ENCODE measurements at regions not wholly inside any gene's neighbourhood (a gene's known extent, or its start where the extent isn't known, plus 50 kb on each side); places are given as distances from the start of the nearest gene placed in this dataset.

- TF ChIP-seq CTCF (IDR thresholded peaks at IDR 0.05; ENCODE audit: low read length) (no peak), EZH2phosphoT487 (IDR thresholded peaks at IDR 0.05; ENCODE audit: low read length) (no peak), EZH2 (optimal IDR thresholded peaks at IDR 0.05; ENCODE audit: low read depth, low read length) (no peak)
Measured at GRCh38 chr15:68488290-68488689, 56.3 kb upstream of the ITGA11 start.
